ENCODE measurements at regions not wholly inside any gene's neighbourhood (a gene's known extent, or its start where the extent isn't known, plus 50 kb on each side); places are given as distances from the start of the nearest gene placed in this dataset.
A peak's percentile ranks its signal among the peaks of the same experiment; 100 is the strongest.
"Not testable (repeated sequence)": the region's sequence is repeated elsewhere in the genome, so short reads cannot be mapped to it uniquely, and the experiment has no call there.

DNA sequence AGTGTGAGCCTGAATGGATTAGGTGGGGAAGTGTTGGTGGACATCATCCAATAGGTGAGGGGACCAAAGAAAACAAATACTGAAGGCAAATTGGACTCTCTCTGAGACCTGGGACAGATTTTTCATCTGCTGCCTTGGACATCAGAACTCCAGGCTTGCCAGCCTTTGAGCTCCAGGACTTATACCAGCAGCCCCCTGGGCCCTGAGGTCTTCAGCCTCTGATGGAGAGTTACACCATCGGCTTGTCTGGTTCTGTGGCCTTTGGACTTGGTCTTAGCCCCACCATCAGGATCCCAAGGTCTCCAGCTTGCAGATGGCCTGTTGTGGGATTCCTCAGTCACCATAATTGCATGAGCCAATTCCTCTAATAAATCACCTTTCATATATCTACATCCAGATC is 80.8 kb upstream of the SLC8A3 start:
- H3K27me3 Mint-ChIP-seq: peaks cover 14 to 47% of the 10 kb centered on the region in 2 donors
- H3K36me3 Mint-ChIP-seq: no peaks in the 10 kb centered on the region
- DNase-seq (no peak), ATAC-seq (replicated peaks) (no peak)
- H3K4me1 Mint-ChIP-seq: no peaks in the 10 kb centered on the region
- H3K9me3 Mint-ChIP-seq: no peaks in the 10 kb centered on the region
- H3K4me3 Mint-ChIP-seq: no peak overlapping the region
- H3K27ac Mint-ChIP-seq: no peak overlapping the region

- Mint-ChIP-seq H3K4me3 (no peak overlapping the region), H3K36me3 (no peaks in the 10 kb centered on the region), H3K9me3 (no peaks in the 10 kb centered on the region), H3K27ac (no peak overlapping the region), H3K4me1 (no peaks in the 10 kb centered on the region), H3K27me3 (peaks cover 12 to 49% of the 10 kb centered on the region in 2 donors)
- ATAC-seq (replicated peaks) (no peak), DNase-seq (no peak)
Measured at GRCh38 chr14:70268760-70269159, 80.0 kb upstream of the SLC8A3 start.

GRCh38 chr14:70266157-70266556 is 77.4 kb upstream of the SLC8A3 start:
- H3K4me1 Mint-ChIP-seq: no peaks in the 10 kb centered on the region
- H3K9me3 Mint-ChIP-seq: no peaks in the 10 kb centered on the region

GRCh38 chr14:70265422-70265821 is 76.7 kb upstream of the SLC8A3 start:
- H3K4me1 Mint-ChIP-seq: no peaks in the 10 kb centered on the region
- no peaks in the 10 kb centered on the region for H3K9me3 Mint-ChIP-seq
- H3K4me3 Mint-ChIP-seq: no peak overlapping the region
- DNase-seq (no peak), ATAC-seq (replicated peaks) (no peak)
- no peak overlapping the region for H3K27ac Mint-ChIP-seq
- H3K27me3 Mint-ChIP-seq: peaks cover 15 to 55% of the 10 kb centered on the region in 2 donors
- H3K36me3 Mint-ChIP-seq: no peaks in the 10 kb centered on the region

More at GRCh38 chr14:70266157-70266556, 77.4 kb upstream of the SLC8A3 start:
- H3K27me3 Mint-ChIP-seq: peaks cover 16 to 56% of the 10 kb centered on the region in 2 donors
- DNase-seq (no peak), ATAC-seq (replicated peaks) (no peak)
- H3K4me3 Mint-ChIP-seq: no peak overlapping the region
- H3K27ac Mint-ChIP-seq: no peak overlapping the region
- no peaks in the 10 kb centered on the region for H3K36me3 Mint-ChIP-seq

- Mint-ChIP-seq H3K4me1 (peaks cover 4 to 5% of the 10 kb centered on the region in 2 donors), H3K27me3 (peaks cover 37 to 64% of the 10 kb centered on the region in 2 donors), H3K9me3 (peaks cover 3 to 9% of the 10 kb centered on the region in 2 donors), H3K36me3 (peaks cover 0 to 3% of the 10 kb centered on the region in 2 donors), H3K4me3 (no peak overlapping the region), H3K27ac (no peak overlapping the region)
- ATAC-seq (replicated peaks): no peak
- DNase-seq: no peak
Measured at GRCh38 chr14:70259420-70259819, 70.7 kb upstream of the SLC8A3 start.

GRCh38 chr14:70257526-70257925 is 68.8 kb upstream of the SLC8A3 start:
- DNase-seq (no peak), ATAC-seq (replicated peaks) (no peak)
- peaks cover 4 to 5% of the 10 kb centered on the region in 2 donors for H3K4me1 Mint-ChIP-seq
- H3K4me3 Mint-ChIP-seq: no peak overlapping the region
- peaks cover 3 to 4% of the 10 kb centered on the region in 2 donors for H3K36me3 Mint-ChIP-seq
- H3K27me3 Mint-ChIP-seq: peaks cover 38 to 59% of the 10 kb centered on the region in 2 donors
- H3K27ac Mint-ChIP-seq: peak overlapping the region; percentile 32
- peaks cover 6 to 9% of the 10 kb centered on the region in 2 donors for H3K9me3 Mint-ChIP-seq

- ATAC-seq (replicated peaks): no peak
- Mint-ChIP-seq H3K36me3 (peaks cover 3 to 4% of the 10 kb centered on the region in 2 donors), H3K27ac (no peak overlapping the region), H3K27me3 (peaks cover 36 to 63% of the 10 kb centered on the region in 2 donors), H3K9me3 (peaks cover 6 to 9% of the 10 kb centered on the region in 2 donors), H3K4me1 (peaks cover 4 to 5% of the 10 kb centered on the region in 2 donors), H3K4me3 (no peak overlapping the region)
- DNase-seq: no peak
Measured at GRCh38 chr14:70256601-70257000, 67.8 kb upstream of the SLC8A3 start.

- ATAC-seq (replicated peaks): peak in 1 of 2 donors; percentile 29
- not testable (repeated sequence) for H3K4me1 Mint-ChIP-seq, H3K27ac Mint-ChIP-seq, DNase-seq, H3K36me3 Mint-ChIP-seq, H3K9me3 Mint-ChIP-seq
- peaks cover 36 to 73% of the 10 kb centered on the region in 2 donors for H3K27me3 Mint-ChIP-seq
- peak overlapping the region; percentile 61 to 65 for H3K4me3 Mint-ChIP-seq
Measured at GRCh38 chr14:70255071-70256057, 66.6 kb upstream of the SLC8A3 start.

DNA sequence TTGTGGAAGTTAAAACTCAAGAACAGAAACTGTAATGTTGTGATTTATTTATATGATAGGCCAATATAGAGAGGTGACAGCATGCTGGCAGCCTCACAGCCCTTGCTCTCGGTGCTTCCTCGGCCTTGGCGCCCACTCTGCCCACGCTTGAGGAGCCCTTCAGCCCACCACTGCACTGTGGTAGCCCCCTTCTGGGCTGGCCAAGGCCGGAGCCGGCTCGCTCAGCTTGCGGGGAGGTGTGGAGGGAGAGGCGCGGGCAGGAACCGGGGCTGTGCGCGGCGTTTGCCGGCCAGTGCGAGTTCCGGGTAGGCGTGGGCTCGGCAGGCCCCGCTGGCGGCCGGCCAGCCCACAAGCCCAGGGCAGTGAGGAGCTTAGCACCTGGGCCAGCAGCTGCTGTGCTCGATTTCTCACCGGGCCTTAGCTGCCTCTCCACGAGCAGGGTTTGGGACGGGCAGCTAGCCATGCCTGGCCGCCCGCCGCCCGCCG is 65.8 kb upstream of the SLC8A3 start:
- DNase-seq (no peak), ATAC-seq (replicated peaks) (peak; percentile 63 to 83)
- peaks cover 3 to 4% of the 10 kb centered on the region in 2 donors for H3K36me3 Mint-ChIP-seq
- peaks cover 6 to 9% of the 10 kb centered on the region in 2 donors for H3K9me3 Mint-ChIP-seq
- peak overlapping the region; percentile 29 to 73 for H3K4me3 Mint-ChIP-seq
- H3K27ac Mint-ChIP-seq: no peak overlapping the region
- peaks cover 36 to 80% of the 10 kb centered on the region in 2 donors for H3K27me3 Mint-ChIP-seq
- peaks cover 4 to 5% of the 10 kb centered on the region in 2 donors for H3K4me1 Mint-ChIP-seq

DNA sequence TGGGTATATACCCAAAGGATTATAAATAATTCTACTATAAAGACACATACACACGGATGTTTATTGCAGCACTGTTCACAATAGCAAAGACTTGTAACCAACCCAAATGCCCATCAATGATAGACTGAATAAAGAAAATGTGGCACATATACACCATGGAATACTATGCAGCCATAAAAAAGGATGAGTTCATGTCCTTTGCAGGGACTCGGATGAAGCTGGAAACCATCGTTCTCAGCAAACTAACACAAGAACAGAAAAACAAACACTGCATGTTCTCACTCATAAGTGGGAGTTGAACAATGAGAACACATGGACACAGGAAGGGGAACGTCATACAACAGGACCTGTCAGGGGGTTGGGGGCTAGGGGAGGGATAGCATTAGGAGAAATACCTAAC is 64.8 kb upstream of the SLC8A3 start:
- not testable (repeated sequence) for DNase-seq; H3K36me3 Mint-ChIP-seq; H3K4me1 Mint-ChIP-seq; H3K27ac Mint-ChIP-seq; H3K9me3 Mint-ChIP-seq; ATAC-seq (replicated peaks)
- Mint-ChIP-seq H3K4me3 (peak overlapping the region in 1 of 2 donors; percentile 37), H3K27me3 (peaks cover 36 to 71% of the 10 kb centered on the region in 2 donors)

DNA sequence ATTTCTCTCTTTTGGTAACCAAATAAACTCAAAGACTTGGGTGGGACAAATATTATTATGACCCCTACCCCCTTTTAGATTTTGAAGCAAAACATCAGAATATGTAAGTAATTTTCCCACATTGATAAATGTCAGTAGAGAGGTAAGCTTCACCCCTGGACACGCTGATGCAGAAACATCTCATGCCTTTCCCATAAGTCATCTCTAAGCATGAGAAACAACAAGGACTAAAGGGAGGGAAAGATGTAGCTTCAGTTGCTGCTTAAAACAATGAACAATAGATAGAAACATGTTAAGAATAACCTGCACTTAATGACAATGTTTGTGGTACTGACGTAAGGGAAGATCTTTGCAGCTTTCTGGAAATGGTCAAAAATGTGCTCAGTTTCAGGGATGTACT is 56.3 kb upstream of the SLC8A3 start:
- H3K27ac Mint-ChIP-seq: no peak overlapping the region
- H3K36me3 Mint-ChIP-seq: no peaks in the 10 kb centered on the region
- H3K27me3 Mint-ChIP-seq: peaks cover 45 to 53% of the 10 kb centered on the region in 2 donors
- DNase-seq (no peak), ATAC-seq (replicated peaks) (no peak)
- H3K4me1 Mint-ChIP-seq: peaks cover 0 to 2% of the 10 kb centered on the region in 2 donors
- H3K9me3 Mint-ChIP-seq: peaks cover 0 to 10% of the 10 kb centered on the region in 2 donors
- H3K4me3 Mint-ChIP-seq: no peak overlapping the region

DNA sequence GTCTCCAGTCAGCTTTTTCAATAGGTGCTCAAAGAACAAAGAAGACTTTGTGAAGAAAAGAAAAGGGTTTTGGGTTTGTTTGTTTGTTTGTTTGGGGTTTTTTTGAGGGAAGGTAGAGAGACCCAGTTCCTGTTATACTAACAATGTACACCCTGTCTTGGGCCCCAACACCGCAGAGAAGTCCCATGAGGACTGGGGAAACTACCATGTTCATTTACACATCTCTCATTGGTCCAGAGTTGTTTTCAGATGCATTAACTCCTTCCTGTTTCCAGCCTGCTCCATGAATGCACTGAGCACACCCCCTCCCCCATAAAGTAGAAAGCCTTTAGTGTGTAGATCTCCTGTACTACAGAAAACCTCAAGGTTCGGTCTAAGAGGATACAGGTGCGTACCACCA is 51.1 kb upstream of the SLC8A3 start:
- Mint-ChIP-seq H3K4me1 (peaks cover 3 to 5% of the 10 kb centered on the region in 2 donors), H3K36me3 (no peaks in the 10 kb centered on the region), H3K4me3 (no peak overlapping the region), H3K27me3 (peaks cover 36 to 59% of the 10 kb centered on the region in 2 donors), H3K9me3 (peaks cover 0 to 10% of the 10 kb centered on the region in 2 donors), H3K27ac (no peak overlapping the region)
- ATAC-seq (replicated peaks) (peak; percentile 34 to 64), DNase-seq (no peak)

DNA sequence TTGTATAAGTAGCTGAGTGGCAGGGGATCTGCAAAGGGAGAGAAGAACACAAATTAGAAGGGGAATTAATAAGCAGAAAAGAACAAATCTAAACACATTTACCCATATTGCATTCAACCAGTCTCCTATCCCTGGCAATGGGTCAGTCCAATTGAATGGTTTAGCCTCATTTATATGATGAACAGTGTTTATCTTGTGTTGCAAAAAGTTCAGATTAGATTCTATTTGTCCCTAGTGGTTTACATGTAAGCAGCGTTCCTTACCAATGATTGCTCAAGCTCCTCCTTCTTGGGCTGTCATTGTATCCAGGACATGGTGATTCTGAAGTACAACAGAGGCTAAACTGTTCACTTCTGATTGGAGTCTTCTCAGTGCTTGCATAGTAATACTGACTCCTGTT is 49.9 kb upstream of the SLC8A3 start:
- ATAC-seq (replicated peaks); H3K4me3 Mint-ChIP-seq; DNase-seq; H3K4me1 Mint-ChIP-seq; H3K36me3 Mint-ChIP-seq; H3K27ac Mint-ChIP-seq: not testable (repeated sequence)
- peaks cover 0 to 12% of the 10 kb centered on the region in 2 donors for H3K9me3 Mint-ChIP-seq
- H3K27me3 Mint-ChIP-seq: peaks cover 29 to 56% of the 10 kb centered on the region in 2 donors
